Ovary (tissue), 3 donors: ENCODE measurements at regions not wholly inside any gene's neighbourhood (a gene's known extent, or its start where the extent isn't known, plus 50 kb on each side); places are given as distances from the start of the nearest gene placed in this dataset.

Source experiments
- POLR2A ChIP-seq: fragments of 450-650 bp; IDR thresholded peaks from one replicate; pipeline ENCODE4 v1.6.1; 2017; ENCODE audit warnings: antibody characterized with exemption, mild to moderate bottlenecking, moderate library complexity
- TF ChIP-seq, protein P1 (sequence below), 3 donors: fragments of 450-650 bp in 2 of 3; fragments of 200-600 bp in 1 of 3; IDR thresholded peaks; one replicate each; pipeline versions ENCODE4 v1.5.1 to v1.8.0; 2016 to 2022; ENCODE audit warnings: antibody characterized with exemption in 3 of 3, mild to moderate bottlenecking in 1 of 3
- donor health status: DM: no; HTN: no; CAD: no.

DNA sequence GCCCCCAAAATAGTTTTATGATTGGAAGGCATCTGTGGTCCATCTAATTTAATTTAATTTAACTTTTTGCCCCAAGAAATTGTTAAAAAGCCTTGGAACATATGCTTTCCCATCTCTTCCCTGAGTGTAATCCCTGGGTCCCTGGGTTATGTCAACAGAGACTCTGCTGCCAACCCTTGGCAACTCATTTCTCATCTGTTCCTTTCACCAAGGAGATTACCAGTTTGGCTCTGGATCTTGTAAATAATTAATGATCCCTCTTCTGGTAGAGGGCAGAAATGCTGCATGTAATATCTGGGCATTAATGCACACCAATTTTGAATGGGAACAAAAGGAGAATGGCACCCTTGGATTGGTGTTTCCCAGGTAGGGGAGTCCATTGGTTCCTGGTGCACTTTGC lies 514.2 kb downstream of the CCSER2 start:
- TF ChIP-seq, protein P1, sequence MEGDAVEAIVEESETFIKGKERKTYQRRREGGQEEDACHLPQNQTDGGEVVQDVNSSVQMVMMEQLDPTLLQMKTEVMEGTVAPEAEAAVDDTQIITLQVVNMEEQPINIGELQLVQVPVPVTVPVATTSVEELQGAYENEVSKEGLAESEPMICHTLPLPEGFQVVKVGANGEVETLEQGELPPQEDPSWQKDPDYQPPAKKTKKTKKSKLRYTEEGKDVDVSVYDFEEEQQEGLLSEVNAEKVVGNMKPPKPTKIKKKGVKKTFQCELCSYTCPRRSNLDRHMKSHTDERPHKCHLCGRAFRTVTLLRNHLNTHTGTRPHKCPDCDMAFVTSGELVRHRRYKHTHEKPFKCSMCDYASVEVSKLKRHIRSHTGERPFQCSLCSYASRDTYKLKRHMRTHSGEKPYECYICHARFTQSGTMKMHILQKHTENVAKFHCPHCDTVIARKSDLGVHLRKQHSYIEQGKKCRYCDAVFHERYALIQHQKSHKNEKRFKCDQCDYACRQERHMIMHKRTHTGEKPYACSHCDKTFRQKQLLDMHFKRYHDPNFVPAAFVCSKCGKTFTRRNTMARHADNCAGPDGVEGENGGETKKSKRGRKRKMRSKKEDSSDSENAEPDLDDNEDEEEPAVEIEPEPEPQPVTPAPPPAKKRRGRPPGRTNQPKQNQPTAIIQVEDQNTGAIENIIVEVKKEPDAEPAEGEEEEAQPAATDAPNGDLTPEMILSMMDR (IDR thresholded peaks at IDR 0.05) = no peak
- TF ChIP-seq POLR2A = no peak
